Transverse colon (tissue), 4 donors: ENCODE measurements at regions not wholly inside any gene's neighbourhood (a gene's known extent, or its start where the extent isn't known, plus 50 kb on each side); places are given as distances from the start of the nearest gene placed in this dataset.
"Not testable (repeated sequence)": the region's sequence is repeated elsewhere in the genome, so short reads cannot be mapped to it uniquely, and the experiment has no call there.

Experiments
- EP300 ChIP-seq: sonication (generic); formaldehyde crosslinking; IDR thresholded peaks from one replicate; pipeline ENCODE4 v1.6.1; 2017; ENCODE audit warnings: antibody characterized with exemption, low read depth
- POLR2A ChIP-seq: fragments of 450-650 bp; IDR thresholded peaks from one replicate; pipeline ENCODE4 v1.6.1; 2016; ENCODE audit warnings: antibody characterized with exemption, mild to moderate bottlenecking, moderate library complexity
- POLR2AphosphoS5 ChIP-seq, 3 donors: sonication (generic); formaldehyde crosslinking; IDR thresholded peaks; one replicate each; pipeline ENCODE4 v1.6.1; 2016; ENCODE audit warnings: antibody characterized with exemption in 3 of 3
- TF ChIP-seq, protein P1 (sequence below), 5 experiments: fragments of 200-600 bp in 3 of 5; fragments of 450-650 bp in 2 of 5; sonication (generic) in 3 of 5; IDR thresholded peaks; 1 replicate in 2 of 5; 2 replicates in 3 of 5; pipeline ENCODE4 v1.5.1; 2016 to 2017; ENCODE audit warnings: antibody characterized with exemption in 5 of 5, inconsistent platforms in 3 of 5, mild to moderate bottlenecking in 2 of 5, moderate library complexity in 1 of 5

DNA sequence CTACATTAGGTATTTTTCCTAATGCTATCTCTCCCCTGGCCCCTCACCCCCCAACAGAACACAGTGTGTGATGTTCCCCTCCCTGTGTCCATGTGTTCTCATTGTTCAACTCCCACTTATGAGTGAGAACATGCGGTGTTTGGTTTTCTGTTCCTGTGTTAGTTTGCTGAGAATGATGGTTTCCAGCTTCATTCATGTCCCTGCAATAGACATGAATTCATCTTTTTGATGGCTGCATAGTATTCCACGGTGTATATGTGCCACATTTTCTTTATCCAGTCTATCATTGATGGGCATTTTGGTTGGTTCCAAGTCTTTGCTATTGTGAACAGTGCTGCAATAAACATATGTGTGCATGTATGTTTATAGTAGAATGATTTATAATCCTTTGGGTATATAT is 473.3 kb downstream of the TFEC start:
- TF ChIP-seq POLR2A; EP300; POLR2AphosphoS5 (IDR thresholded peaks at IDR 0.05): not testable (repeated sequence)
- TF ChIP-seq, protein P1, sequence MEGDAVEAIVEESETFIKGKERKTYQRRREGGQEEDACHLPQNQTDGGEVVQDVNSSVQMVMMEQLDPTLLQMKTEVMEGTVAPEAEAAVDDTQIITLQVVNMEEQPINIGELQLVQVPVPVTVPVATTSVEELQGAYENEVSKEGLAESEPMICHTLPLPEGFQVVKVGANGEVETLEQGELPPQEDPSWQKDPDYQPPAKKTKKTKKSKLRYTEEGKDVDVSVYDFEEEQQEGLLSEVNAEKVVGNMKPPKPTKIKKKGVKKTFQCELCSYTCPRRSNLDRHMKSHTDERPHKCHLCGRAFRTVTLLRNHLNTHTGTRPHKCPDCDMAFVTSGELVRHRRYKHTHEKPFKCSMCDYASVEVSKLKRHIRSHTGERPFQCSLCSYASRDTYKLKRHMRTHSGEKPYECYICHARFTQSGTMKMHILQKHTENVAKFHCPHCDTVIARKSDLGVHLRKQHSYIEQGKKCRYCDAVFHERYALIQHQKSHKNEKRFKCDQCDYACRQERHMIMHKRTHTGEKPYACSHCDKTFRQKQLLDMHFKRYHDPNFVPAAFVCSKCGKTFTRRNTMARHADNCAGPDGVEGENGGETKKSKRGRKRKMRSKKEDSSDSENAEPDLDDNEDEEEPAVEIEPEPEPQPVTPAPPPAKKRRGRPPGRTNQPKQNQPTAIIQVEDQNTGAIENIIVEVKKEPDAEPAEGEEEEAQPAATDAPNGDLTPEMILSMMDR (IDR thresholded peaks at IDR 0.05) = not testable (repeated sequence)
